ENCODE measurements at regions not wholly inside any gene's neighbourhood (a gene's known extent, or its start where the extent isn't known, plus 50 kb on each side); places are given as distances from the start of the nearest gene placed in this dataset.

- H3K79me2 ChIP-seq (ENCODE audit: low read depth): no peaks in the 10 kb centered on the region
Measured at GRCh38 chr2:18085593-18085992, 207.1 kb downstream of the KCNS3 start.

GRCh38 chr2:18084376-18084775, 205.9 kb downstream of the KCNS3 start:
- Histone ChIP-seq H3F3A (ENCODE audit: insufficient read depth, low read depth) (no peaks in the 10 kb centered on the region), H3K9me3 (ENCODE audit: insufficient read depth, low read depth) (no peaks in the 10 kb centered on the region), H3K4me2 (no peak overlapping the region), H3K36me3 (ENCODE audit: low read depth) (no peaks in the 10 kb centered on the region), H4K20me1 (ENCODE audit: insufficient read depth) (no peaks in the 10 kb centered on the region), H3K9me2 (ENCODE audit: insufficient read depth) (no peaks in the 10 kb centered on the region), H3K4me1 (replicated peaks; ENCODE audit: insufficient read depth) (no peaks in the 10 kb centered on the region), H3K4me3 (no peak overlapping the region), H3K27ac (no peak overlapping the region), H3K79me2 (ENCODE audit: low read depth) (no peaks in the 10 kb centered on the region), H2AFZ (no peak overlapping the region), H3K27me3 (ENCODE audit: insufficient read depth, low read depth) (no peaks in the 10 kb centered on the region)
- CTCF ChIA-PET: no interaction called here
- intact Hi-C loops (cut with micrococcal nuclease; ENCODE audit: unreplicated experiment): no loop called here
- BruUV-seq (replicated peaks): no TSS peak
- TF ChIP-seq CTCF (conservative IDR thresholded peaks at IDR 0.05) (no peak), EZH2 (IDR thresholded peaks at IDR 0.05; ENCODE audit: low read depth) (no peak)
- DNase-seq: no peak
- POLR2A ChIA-PET (ENCODE audit: unreplicated experiment): interaction anchor here (0.6 kb wide), 1 partner anchor 1918 kb away, joined by 11 read pairs; no protein-coding TSS in a partner anchor

More at GRCh38 chr2:18085593-18085992, 207.1 kb downstream of the KCNS3 start:
- Histone ChIP-seq H3K4me3 (no peak overlapping the region), H3K27me3 (ENCODE audit: insufficient read depth, low read depth) (no peaks in the 10 kb centered on the region), H4K20me1 (ENCODE audit: insufficient read depth) (no peaks in the 10 kb centered on the region), H3K4me2 (no peak overlapping the region), H3K9me2 (ENCODE audit: insufficient read depth) (no peaks in the 10 kb centered on the region), H3F3A (ENCODE audit: insufficient read depth, low read depth) (no peaks in the 10 kb centered on the region), H3K27ac (no peak overlapping the region), H3K4me1 (replicated peaks; ENCODE audit: insufficient read depth) (no peaks in the 10 kb centered on the region), H3K9me3 (ENCODE audit: insufficient read depth, low read depth) (no peaks in the 10 kb centered on the region), H3K36me3 (ENCODE audit: low read depth) (no peaks in the 10 kb centered on the region), H2AFZ (no peak overlapping the region)
- ChIA-PET CTCF (no interaction called here), POLR2A (ENCODE audit: unreplicated experiment) (no interaction called here)
- intact Hi-C loops (cut with micrococcal nuclease; ENCODE audit: unreplicated experiment): no loop called here
- DNase-seq: no peak
- BruUV-seq (replicated peaks): no TSS peak
- no peak for TF ChIP-seq CTCF (conservative IDR thresholded peaks at IDR 0.05)
- TF ChIP-seq EZH2 (IDR thresholded peaks at IDR 0.05; ENCODE audit: low read depth): no peak

GRCh38 chr2:18083806-18084205, 205.3 kb downstream of the KCNS3 start:
- no peak for DNase-seq
- Histone ChIP-seq H3K4me1 (replicated peaks; ENCODE audit: insufficient read depth) (no peaks in the 10 kb centered on the region), H4K20me1 (ENCODE audit: insufficient read depth) (no peaks in the 10 kb centered on the region), H3K4me3 (no peak overlapping the region), H3K36me3 (ENCODE audit: low read depth) (no peaks in the 10 kb centered on the region), H3K9me2 (ENCODE audit: insufficient read depth) (no peaks in the 10 kb centered on the region), H3K9me3 (ENCODE audit: insufficient read depth, low read depth) (no peaks in the 10 kb centered on the region), H3K27ac (no peak overlapping the region), H3K79me2 (ENCODE audit: low read depth) (no peaks in the 10 kb centered on the region), H3K27me3 (ENCODE audit: insufficient read depth, low read depth) (no peaks in the 10 kb centered on the region), H3F3A (ENCODE audit: insufficient read depth, low read depth) (no peaks in the 10 kb centered on the region), H2AFZ (no peak overlapping the region), H3K4me2 (no peak overlapping the region)
- BruUV-seq (replicated peaks): no TSS peak
- POLR2A ChIA-PET (ENCODE audit: unreplicated experiment): no interaction called here
- intact Hi-C loops (cut with micrococcal nuclease; ENCODE audit: unreplicated experiment): no loop called here
- TF ChIP-seq CTCF (conservative IDR thresholded peaks at IDR 0.05): no peak
- no peak for TF ChIP-seq EZH2 (IDR thresholded peaks at IDR 0.05; ENCODE audit: low read depth)
- CTCF ChIA-PET: no interaction called here

All from PC-9 (cell line).